ENCODE measurements at regions not wholly inside any gene's neighbourhood (a gene's known extent, or its start where the extent isn't known, plus 50 kb on each side); places are given as distances from the start of the nearest gene placed in this dataset.

DNA sequence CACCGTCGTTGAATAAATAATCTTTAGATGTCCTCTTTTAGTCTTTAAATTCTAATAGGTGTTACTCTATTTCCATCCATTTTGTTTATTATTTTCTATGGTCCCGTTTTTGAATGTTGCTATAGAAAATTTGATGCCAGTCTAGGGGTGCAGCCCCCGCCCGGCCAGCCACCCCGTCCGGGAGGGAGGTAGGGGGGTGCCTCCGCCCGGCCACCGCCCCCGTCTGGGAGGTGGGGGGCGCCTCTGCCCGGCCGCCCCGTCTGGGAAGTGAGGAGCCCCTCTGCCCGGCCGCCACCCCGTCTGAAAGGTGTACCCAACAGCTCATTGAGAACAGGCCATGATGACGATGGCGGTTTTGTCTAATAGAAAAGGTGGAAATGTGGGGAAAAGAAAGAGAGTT, 2372.2 kb upstream of the WWC1 start:
- DNase-seq (ENCODE audit: low spot score), result no peak
- H3K4me3 ChIP-seq (ENCODE audit: low read depth in 1 of 3, low read length in 3 of 3), result no peak overlapping the region
- H3K36me3 ChIP-seq (ENCODE audit: control insufficient read depth in 4 of 4, insufficient read depth in 3 of 4, low read depth in 1 of 4, low read length in 3 of 4), result no peaks in the 10 kb centered on the region
- no peaks in the 10 kb centered on the region for H3K4me1 ChIP-seq (ENCODE audit: control insufficient read depth in 4 of 4, insufficient read depth in 4 of 4, low read length in 3 of 4)
- 91% methylated on average over 20 of the region's 20 CpGs for WGBS
- TF ChIP-seq, protein P1, sequence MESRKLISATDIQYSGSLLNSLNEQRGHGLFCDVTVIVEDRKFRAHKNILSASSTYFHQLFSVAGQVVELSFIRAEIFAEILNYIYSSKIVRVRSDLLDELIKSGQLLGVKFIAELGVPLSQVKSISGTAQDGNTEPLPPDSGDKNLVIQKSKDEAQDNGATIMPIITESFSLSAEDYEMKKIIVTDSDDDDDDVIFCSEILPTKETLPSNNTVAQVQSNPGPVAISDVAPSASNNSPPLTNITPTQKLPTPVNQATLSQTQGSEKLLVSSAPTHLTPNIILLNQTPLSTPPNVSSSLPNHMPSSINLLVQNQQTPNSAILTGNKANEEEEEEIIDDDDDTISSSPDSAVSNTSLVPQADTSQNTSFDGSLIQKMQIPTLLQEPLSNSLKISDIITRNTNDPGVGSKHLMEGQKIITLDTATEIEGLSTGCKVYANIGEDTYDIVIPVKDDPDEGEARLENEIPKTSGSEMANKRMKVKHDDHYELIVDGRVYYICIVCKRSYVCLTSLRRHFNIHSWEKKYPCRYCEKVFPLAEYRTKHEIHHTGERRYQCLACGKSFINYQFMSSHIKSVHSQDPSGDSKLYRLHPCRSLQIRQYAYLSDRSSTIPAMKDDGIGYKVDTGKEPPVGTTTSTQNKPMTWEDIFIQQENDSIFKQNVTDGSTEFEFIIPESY (IDR thresholded peaks at IDR 0.05), result no peak
- no peak for TF ChIP-seq HNF4A (conservative IDR thresholded peaks at IDR 0.05)
- no peak for TF ChIP-seq YY1 (IDR thresholded peaks at IDR 0.05)
- TF ChIP-seq GABPA (IDR thresholded peaks at IDR 0.05 in 1 of 2, conservative IDR thresholded peaks at IDR 0.05 in 1 of 2), result no peak
- TF ChIP-seq, protein P2, sequence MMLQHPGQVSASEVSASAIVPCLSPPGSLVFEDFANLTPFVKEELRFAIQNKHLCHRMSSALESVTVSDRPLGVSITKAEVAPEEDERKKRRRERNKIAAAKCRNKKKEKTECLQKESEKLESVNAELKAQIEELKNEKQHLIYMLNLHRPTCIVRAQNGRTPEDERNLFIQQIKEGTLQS (IDR thresholded peaks at IDR 0.05), result no peak
- no peak overlapping the region for H3K27ac ChIP-seq (ENCODE audit: low read depth in 1 of 2, low read length in 2 of 2)
- H3K9ac ChIP-seq (ENCODE audit: low read depth in 1 of 2, low read length in 2 of 2), result no peak overlapping the region
- no peaks in the 10 kb centered on the region for H3K27me3 ChIP-seq (ENCODE audit: control insufficient read depth in 4 of 4, insufficient read depth in 4 of 4, low read length in 3 of 4)
- no peaks in the 10 kb centered on the region for H3K9me3 ChIP-seq (ENCODE audit: control insufficient read depth in 4 of 4, low read length in 3 of 4)

DNA sequence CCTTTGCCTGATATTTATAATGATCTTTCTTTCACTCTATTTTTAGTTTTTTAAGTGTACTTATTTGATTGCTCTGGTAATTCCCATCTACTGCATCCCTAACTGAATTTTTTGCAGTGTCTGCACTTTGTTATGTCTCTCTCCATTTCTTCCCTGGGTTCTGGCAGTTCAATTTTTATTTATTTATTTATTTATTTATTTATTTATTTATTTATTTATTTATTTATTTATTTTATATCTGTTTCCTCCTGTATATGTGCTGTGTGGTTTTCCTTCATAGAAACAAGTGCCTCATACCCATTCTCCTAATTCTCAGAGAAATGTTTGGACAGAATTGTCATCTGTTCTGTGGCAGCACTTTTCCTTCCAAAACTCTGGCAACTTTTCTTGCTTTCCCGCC, 2370.8 kb upstream of the WWC1 start:
- no peak for DNase-seq (ENCODE audit: low spot score)
- H3K36me3 ChIP-seq (ENCODE audit: control insufficient read depth in 4 of 4, insufficient read depth in 3 of 4, low read depth in 1 of 4, low read length in 3 of 4), result no peaks in the 10 kb centered on the region
- no peaks in the 10 kb centered on the region for H3K27me3 ChIP-seq (ENCODE audit: control insufficient read depth in 4 of 4, insufficient read depth in 4 of 4, low read length in 3 of 4)
- 92% methylated on average over 1 of the region's 1 CpG for WGBS
- TF ChIP-seq TAF1 (conservative IDR thresholded peaks at IDR 0.05), result no peak
- TF ChIP-seq EGR1 (IDR thresholded peaks at IDR 0.05; ENCODE audit: low read depth in 2 of 2), result no peak
- TF ChIP-seq FOXA1 (IDR thresholded peaks at IDR 0.05), result no peak
- TF ChIP-seq, protein P2 (IDR thresholded peaks at IDR 0.05), result no peak
- no peak for TF ChIP-seq RXRA (IDR thresholded peaks at IDR 0.05)
- TF ChIP-seq, protein P3, sequence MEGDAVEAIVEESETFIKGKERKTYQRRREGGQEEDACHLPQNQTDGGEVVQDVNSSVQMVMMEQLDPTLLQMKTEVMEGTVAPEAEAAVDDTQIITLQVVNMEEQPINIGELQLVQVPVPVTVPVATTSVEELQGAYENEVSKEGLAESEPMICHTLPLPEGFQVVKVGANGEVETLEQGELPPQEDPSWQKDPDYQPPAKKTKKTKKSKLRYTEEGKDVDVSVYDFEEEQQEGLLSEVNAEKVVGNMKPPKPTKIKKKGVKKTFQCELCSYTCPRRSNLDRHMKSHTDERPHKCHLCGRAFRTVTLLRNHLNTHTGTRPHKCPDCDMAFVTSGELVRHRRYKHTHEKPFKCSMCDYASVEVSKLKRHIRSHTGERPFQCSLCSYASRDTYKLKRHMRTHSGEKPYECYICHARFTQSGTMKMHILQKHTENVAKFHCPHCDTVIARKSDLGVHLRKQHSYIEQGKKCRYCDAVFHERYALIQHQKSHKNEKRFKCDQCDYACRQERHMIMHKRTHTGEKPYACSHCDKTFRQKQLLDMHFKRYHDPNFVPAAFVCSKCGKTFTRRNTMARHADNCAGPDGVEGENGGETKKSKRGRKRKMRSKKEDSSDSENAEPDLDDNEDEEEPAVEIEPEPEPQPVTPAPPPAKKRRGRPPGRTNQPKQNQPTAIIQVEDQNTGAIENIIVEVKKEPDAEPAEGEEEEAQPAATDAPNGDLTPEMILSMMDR (IDR thresholded peaks at IDR 0.05; ENCODE audit: low read depth, low read length, missing input control), result no peak
- TF ChIP-seq, protein P4, sequence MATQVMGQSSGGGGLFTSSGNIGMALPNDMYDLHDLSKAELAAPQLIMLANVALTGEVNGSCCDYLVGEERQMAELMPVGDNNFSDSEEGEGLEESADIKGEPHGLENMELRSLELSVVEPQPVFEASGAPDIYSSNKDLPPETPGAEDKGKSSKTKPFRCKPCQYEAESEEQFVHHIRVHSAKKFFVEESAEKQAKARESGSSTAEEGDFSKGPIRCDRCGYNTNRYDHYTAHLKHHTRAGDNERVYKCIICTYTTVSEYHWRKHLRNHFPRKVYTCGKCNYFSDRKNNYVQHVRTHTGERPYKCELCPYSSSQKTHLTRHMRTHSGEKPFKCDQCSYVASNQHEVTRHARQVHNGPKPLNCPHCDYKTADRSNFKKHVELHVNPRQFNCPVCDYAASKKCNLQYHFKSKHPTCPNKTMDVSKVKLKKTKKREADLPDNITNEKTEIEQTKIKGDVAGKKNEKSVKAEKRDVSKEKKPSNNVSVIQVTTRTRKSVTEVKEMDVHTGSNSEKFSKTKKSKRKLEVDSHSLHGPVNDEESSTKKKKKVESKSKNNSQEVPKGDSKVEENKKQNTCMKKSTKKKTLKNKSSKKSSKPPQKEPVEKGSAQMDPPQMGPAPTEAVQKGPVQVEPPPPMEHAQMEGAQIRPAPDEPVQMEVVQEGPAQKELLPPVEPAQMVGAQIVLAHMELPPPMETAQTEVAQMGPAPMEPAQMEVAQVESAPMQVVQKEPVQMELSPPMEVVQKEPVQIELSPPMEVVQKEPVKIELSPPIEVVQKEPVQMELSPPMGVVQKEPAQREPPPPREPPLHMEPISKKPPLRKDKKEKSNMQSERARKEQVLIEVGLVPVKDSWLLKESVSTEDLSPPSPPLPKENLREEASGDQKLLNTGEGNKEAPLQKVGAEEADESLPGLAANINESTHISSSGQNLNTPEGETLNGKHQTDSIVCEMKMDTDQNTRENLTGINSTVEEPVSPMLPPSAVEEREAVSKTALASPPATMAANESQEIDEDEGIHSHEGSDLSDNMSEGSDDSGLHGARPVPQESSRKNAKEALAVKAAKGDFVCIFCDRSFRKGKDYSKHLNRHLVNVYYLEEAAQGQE (IDR thresholded peaks at IDR 0.05), result no peak
- no peak for TF ChIP-seq FOXA2 (IDR thresholded peaks at IDR 0.05)
- no peak for TF ChIP-seq SP1 (IDR thresholded peaks at IDR 0.05)
- no peak for TF ChIP-seq JUND (IDR thresholded peaks at IDR 0.05)
- no peak for TF ChIP-seq NR2F2 (IDR thresholded peaks at IDR 0.05)
- no peak for TF ChIP-seq HNF4A (conservative IDR thresholded peaks at IDR 0.05)
- TF ChIP-seq, protein P1 (IDR thresholded peaks at IDR 0.05), result no peak
- no peak for TF ChIP-seq YY1 (IDR thresholded peaks at IDR 0.05)
- no peak for TF ChIP-seq GABPA (IDR thresholded peaks at IDR 0.05 in 1 of 2, conservative IDR thresholded peaks at IDR 0.05 in 1 of 2)
- TF ChIP-seq, protein P5, sequence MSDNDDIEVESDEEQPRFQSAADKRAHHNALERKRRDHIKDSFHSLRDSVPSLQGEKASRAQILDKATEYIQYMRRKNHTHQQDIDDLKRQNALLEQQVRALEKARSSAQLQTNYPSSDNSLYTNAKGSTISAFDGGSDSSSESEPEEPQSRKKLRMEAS (IDR thresholded peaks at IDR 0.05), result no peak
- TF ChIP-seq RAD21 (IDR thresholded peaks at IDR 0.05), result no peak
- TF ChIP-seq HNF4G (IDR thresholded peaks at IDR 0.05), result no peak
- no peaks in the 10 kb centered on the region for H3K9me3 ChIP-seq (ENCODE audit: control insufficient read depth in 4 of 4, low read length in 3 of 4)
- no peak overlapping the region for H3K27ac ChIP-seq (ENCODE audit: low read depth in 1 of 2, low read length in 2 of 2)
- no peaks in the 10 kb centered on the region for H3K4me1 ChIP-seq (ENCODE audit: control insufficient read depth in 4 of 4, insufficient read depth in 4 of 4, low read length in 3 of 4)
- H3K4me3 ChIP-seq (ENCODE audit: low read depth in 1 of 3, low read length in 3 of 3), result no peak overlapping the region
- H3K9ac ChIP-seq (ENCODE audit: low read depth in 1 of 2, low read length in 2 of 2), result no peak overlapping the region

Data from liver (tissue), 8 donors.